Peyer's patch (tissue), 4 donors: ENCODE measurements at regions not wholly inside any gene's neighbourhood (a gene's known extent, or its start where the extent isn't known, plus 50 kb on each side); places are given as distances from the start of the nearest gene placed in this dataset.

Experiments used
- CTCF ChIP-seq, 6 experiments: fragments of 450-650 bp in 4 of 6; fragments of 200-600 bp in 2 of 6; sonication (generic) in 1 of 6; IDR thresholded peaks; one replicate each; pipeline ENCODE4 v1.5.1; 2017 to 2019; ENCODE audit warnings: antibody characterized with exemption in 6 of 6, mild to moderate bottlenecking in 3 of 6, moderate library complexity in 1 of 6
- POLR2A ChIP-seq, 2 donors: fragments of 450-650 bp; IDR thresholded peaks; one replicate each; pipeline ENCODE4 v1.5.1; 2017; ENCODE audit warnings: antibody characterized with exemption in 2 of 2, mild to moderate bottlenecking in 2 of 2, moderate library complexity in 2 of 2

- TF ChIP-seq CTCF (IDR thresholded peaks at IDR 0.05) (no peak), POLR2A (IDR thresholded peaks at IDR 0.05) (no peak)
These were observed 119.1 kb upstream of the CDCA7L start for GRCh38 chr7:22064816-22065215.
